ENCODE measurements at regions not wholly inside any gene's neighbourhood (a gene's known extent, or its start where the extent isn't known, plus 50 kb on each side); places are given as distances from the start of the nearest gene placed in this dataset.

- TF ChIP-seq ZNF280C (tag by site-specific recombination; IDR thresholded peaks at IDR 0.05) (no peak), TSHZ1 (tag by site-specific recombination; IDR thresholded peaks at IDR 0.05; ENCODE audit: borderline replicate concordance) (0 out of 2 replicates have a peak, but pooled peaks have one; percentile 23), ZNF48 (tag by site-specific recombination; IDR thresholded peaks at IDR 0.05) (no peak), IKZF3 (tag by site-specific recombination; IDR thresholded peaks at IDR 0.05) (peak; percentile 68), PRDM6 (tag by site-specific recombination; IDR thresholded peaks at IDR 0.05) (peak; percentile 62; the same call in 1 of the 2 replicates), ZNF548 (tag by site-specific recombination; IDR thresholded peaks at IDR 0.05) (no peak), ZNF658 (tag by site-specific recombination; IDR thresholded peaks at IDR 0.05) (no peak), GFI1B (tag by site-specific recombination; IDR thresholded peaks at IDR 0.05) (no peak), ZNF362 (tag by site-specific recombination; IDR thresholded peaks at IDR 0.05) (peak; percentile 93), ZNF350 (tag by site-specific recombination; IDR thresholded peaks at IDR 0.05) (no peak), ZBTB10 (tag by site-specific recombination; IDR thresholded peaks at IDR 0.05) (no peak), SETDB1 (IDR thresholded peaks at IDR 0.05; ENCODE audit: insufficient read length, low read length) (no peak), ZNF791 (tag by site-specific recombination; IDR thresholded peaks at IDR 0.05) (no peak), MZF1 (tag by site-specific recombination; IDR thresholded peaks at IDR 0.05; ENCODE audit: borderline replicate concordance) (peak; percentile 99), ZSCAN30 (tag by site-specific recombination; IDR thresholded peaks at IDR 0.05) (peak; percentile 76; the same call in 1 of the 2 replicates), REST (tag by site-specific recombination; IDR thresholded peaks at IDR 0.05) (no peak), ZNF660 (tag by site-specific recombination; IDR thresholded peaks at IDR 0.05) (peak; percentile 70), KLF17 (tag by site-specific recombination; IDR thresholded peaks at IDR 0.05) (no peak), ZBTB21 (tag by site-specific recombination; IDR thresholded peaks at IDR 0.05) (peak; percentile 60), ZSCAN16 (tag by site-specific recombination; IDR thresholded peaks at IDR 0.05) (no peak), FEZF1 (tag by site-specific recombination; IDR thresholded peaks at IDR 0.05) (peak; percentile 70; the same call in 1 of the 2 replicates), ZSCAN23 (tag by site-specific recombination; IDR thresholded peaks at IDR 0.05) (no peak), OVOL3 (tag by site-specific recombination; IDR thresholded peaks at IDR 0.05) (0 out of 2 replicates have a peak, but pooled peaks have one; percentile 38), HOXC10 (CRISPR knock-in tag; IDR thresholded peaks at IDR 0.05) (no peak)
These were observed 348.3 kb downstream of the UQCRFS1 start (continued) for GRCh38 chr19:28864577-28865042.
